ENCODE measurements at regions not wholly inside any gene's neighbourhood (a gene's known extent, or its start where the extent isn't known, plus 50 kb on each side); places are given as distances from the start of the nearest gene placed in this dataset.

GRCh38 chr6:87806635-87807034 lies 104.6 kb upstream of the AKIRIN2 start:
- TF ChIP-seq POLR2AphosphoS5 (IDR thresholded peaks at IDR 0.05) (no peak), POLR2A (IDR thresholded peaks at IDR 0.05) (no peak)
- TF ChIP-seq, protein P1, sequence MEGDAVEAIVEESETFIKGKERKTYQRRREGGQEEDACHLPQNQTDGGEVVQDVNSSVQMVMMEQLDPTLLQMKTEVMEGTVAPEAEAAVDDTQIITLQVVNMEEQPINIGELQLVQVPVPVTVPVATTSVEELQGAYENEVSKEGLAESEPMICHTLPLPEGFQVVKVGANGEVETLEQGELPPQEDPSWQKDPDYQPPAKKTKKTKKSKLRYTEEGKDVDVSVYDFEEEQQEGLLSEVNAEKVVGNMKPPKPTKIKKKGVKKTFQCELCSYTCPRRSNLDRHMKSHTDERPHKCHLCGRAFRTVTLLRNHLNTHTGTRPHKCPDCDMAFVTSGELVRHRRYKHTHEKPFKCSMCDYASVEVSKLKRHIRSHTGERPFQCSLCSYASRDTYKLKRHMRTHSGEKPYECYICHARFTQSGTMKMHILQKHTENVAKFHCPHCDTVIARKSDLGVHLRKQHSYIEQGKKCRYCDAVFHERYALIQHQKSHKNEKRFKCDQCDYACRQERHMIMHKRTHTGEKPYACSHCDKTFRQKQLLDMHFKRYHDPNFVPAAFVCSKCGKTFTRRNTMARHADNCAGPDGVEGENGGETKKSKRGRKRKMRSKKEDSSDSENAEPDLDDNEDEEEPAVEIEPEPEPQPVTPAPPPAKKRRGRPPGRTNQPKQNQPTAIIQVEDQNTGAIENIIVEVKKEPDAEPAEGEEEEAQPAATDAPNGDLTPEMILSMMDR (IDR thresholded peaks at IDR 0.05): no peak

Measured in breast epithelium (tissue), 3 donors.